AG09319 (cell line): ENCODE measurements at regions not wholly inside any gene's neighbourhood (a gene's known extent, or its start where the extent isn't known, plus 50 kb on each side); places are given as distances from the start of the nearest gene placed in this dataset.
A peak's percentile ranks its signal among the peaks of the same experiment; 100 is the strongest.

ENCODE experiments used
- DNase-seq: peaks from one replicate; pipeline ENCODE4 v3.0.0-alpha.2; 2010; ENCODE audit warnings: low read depth; ENCODE audit errors: extremely low read depth
- TF ChIP-seq, protein P1 (sequence below): IDR thresholded peaks from 2 replicates; pipeline ENCODE4 v1.5.1; 2011; ENCODE audit warnings: low read depth, mild to moderate bottlenecking, inconsistent platforms, low read length, moderate library complexity

DNA sequence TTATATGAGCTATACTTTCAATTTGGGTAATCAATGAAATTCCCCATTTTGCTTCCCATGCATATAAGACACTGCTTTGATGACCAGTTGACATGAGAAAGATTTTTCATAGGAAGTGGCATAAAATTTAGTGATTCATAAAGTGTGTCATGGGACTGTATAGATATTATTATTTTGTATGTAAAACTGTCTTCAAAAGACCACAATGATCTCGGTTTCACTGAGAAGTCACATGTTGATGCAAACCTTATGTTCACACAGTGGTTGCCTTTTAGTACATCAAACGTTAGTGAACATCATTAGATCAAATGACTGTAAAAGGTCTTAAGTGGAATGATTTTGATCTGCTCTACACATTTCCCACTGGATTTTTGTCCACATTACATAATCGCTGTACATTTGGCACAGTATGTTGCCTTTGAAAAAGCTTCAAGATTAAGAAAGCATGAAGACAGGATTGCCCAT lies 349.2 kb upstream of the MEF2C start:
- TF ChIP-seq, protein P1, sequence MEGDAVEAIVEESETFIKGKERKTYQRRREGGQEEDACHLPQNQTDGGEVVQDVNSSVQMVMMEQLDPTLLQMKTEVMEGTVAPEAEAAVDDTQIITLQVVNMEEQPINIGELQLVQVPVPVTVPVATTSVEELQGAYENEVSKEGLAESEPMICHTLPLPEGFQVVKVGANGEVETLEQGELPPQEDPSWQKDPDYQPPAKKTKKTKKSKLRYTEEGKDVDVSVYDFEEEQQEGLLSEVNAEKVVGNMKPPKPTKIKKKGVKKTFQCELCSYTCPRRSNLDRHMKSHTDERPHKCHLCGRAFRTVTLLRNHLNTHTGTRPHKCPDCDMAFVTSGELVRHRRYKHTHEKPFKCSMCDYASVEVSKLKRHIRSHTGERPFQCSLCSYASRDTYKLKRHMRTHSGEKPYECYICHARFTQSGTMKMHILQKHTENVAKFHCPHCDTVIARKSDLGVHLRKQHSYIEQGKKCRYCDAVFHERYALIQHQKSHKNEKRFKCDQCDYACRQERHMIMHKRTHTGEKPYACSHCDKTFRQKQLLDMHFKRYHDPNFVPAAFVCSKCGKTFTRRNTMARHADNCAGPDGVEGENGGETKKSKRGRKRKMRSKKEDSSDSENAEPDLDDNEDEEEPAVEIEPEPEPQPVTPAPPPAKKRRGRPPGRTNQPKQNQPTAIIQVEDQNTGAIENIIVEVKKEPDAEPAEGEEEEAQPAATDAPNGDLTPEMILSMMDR, result no peak
- no peak for DNase-seq

DNA sequence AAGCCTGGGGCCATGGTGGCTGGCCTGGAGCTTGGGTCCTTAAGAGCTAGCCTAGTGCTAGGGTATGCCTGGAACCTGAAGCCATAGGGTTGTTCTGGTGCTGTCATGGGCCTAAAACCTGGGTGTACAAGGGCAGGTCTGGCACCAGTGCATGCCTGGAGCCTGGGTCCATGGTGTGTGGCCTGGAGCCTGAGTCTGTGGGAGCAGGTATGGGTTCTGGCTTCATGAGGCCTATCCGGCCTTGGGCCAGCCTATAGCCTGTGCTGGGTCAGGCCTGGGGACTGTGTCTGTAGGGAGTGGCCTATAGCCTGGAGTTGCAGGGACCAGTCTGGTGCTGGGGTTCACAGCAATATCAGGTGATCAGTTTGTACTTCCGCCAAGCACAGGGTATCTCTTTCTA lies 347.2 kb upstream of the MEF2C start:
- no peak for DNase-seq
- TF ChIP-seq, protein P1, result no peak

DNA sequence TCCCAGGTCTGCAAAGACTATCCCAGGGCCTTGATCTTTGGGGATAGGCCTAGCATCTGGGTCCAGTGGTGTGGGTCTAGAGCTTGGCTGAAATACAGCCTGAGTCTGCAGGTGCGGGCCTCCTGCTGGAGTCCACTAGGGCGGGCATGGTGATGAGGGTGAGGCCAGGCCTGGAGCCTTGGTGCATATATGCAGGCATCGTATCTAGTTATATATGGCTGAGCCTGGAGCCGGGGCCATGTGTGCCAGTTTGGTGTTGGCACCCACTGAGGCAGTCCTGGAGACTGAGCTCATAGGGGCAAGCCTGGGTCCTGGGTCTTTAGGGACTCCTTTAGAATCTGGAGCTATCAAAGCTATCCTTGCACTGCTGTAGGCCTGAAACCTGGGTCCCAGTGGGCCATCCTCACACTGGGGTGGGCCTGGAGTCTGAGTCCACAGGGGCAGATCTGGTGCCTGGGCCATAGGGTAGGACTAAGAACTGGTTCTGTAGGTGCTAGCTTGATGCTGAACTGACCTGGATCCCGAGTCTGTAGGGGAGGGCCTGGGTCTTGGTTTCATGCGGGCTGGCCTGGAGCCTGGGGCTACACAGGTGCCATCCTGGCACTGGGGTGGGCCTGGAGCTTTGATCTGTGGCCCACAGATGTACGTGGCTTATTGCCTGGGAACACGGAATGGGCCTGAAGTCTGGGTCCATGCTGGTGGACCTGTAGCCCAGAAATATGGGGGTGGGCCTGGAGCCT lies 346.5 kb upstream of the MEF2C start:
- TF ChIP-seq, protein P1, result no peak
- DNase-seq, result no peak

DNA sequence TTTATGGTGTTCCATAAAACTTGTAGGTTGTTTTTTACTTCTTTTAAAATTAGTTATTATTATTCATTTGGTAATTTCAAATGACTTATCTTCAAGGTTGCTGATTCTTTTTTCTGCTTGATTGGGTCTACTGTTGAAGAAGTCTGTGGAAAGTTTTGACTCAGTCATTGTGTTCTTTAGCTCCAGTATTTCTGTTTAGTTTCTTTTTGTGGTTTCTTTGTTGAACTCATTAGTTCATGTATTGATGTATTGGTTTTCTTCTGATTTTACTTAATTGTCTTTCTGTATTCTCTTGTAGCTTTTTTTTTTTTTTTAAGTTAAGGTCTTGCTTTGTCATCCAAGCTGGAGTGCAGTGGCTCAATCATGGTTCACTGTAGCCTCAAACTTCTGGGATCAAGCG lies 345.4 kb upstream of the MEF2C start:
- TF ChIP-seq, protein P1, result no peak
- no peak for DNase-seq

DNA sequence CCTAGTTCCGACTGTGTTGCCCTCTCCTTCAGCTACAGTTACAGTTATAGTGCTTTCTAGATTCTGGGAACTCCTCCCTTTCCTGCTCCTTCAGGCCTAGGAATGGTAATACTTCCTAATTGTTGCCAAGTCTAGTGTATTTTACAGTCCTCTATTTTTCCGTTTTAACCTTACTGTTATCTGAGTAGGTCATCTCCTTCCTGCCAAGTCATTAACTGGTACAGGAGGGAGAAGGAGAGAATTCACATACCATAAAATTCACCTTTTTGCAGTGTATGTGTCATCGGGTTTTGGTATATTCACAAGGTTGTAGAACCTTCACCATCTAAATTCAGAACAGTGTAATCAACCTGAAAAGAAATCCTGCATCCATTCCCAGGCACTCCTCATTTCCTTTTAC lies 335.4 kb upstream of the MEF2C start:
- TF ChIP-seq, protein P1, result no peak
- DNase-seq, result no peak

DNA sequence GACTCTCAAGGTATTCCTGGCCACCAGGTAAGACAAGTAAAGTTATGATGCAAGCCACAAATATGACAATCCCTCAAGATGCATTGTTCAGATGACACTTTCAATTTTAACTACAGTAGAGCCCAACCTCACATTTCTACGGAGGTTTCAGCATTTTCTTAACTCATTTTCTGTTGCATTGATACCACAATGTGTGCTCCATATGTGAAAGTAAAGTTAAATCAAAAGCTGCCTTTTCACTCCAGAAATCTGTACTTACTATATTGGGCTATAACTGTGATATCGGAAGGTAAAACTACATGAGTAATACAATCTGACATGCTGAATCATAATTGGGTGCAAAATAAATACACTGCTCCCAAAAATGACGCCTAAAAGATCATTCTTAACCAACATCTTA lies 333.6 kb upstream of the MEF2C start:
- no peak for DNase-seq
- TF ChIP-seq, protein P1, result no peak

DNA sequence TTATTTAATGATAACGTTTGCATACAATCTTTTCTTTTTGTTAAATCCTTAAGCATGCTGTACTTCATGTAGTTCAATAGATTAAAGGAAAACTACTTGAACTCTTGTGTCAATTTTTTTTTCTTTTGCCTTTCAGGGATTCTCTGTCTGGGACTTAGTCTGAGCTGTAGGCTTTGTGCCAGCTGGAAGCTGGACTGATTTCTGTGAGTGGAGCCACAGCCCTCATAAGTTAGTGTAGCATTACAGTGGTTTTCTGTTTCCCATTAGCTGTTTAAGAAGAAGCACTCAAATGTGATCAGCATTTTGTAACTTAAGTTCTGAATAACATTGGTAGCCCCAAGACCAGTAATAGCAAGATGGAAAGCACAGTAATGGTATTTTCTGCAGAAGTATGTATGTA lies 330.6 kb upstream of the MEF2C start:
- peak; percentile 78 for DNase-seq
- TF ChIP-seq, protein P1, result no peak
